ENCODE measurements at regions not wholly inside any gene's neighbourhood (a gene's known extent, or its start where the extent isn't known, plus 50 kb on each side); places are given as distances from the start of the nearest gene placed in this dataset.
"Not testable (repeated sequence)": the region's sequence is repeated elsewhere in the genome, so short reads cannot be mapped to it uniquely, and the experiment has no call there.

- not testable (repeated sequence) for H3K9me3 ChIP-seq (replicated peaks); DNase-seq (ENCODE audit: low read depth in 1 of 2, low spot score in 2 of 2); H3K36me3 ChIP-seq; H3K4me3 ChIP-seq; H3K27ac ChIP-seq; H3K4me1 ChIP-seq (replicated peaks); H3K27me3 ChIP-seq (replicated peaks)
Measured at GRCh38 chr11:67788341-67788695, 113.9 kb upstream of the ALDH3B2 start.

DNA sequence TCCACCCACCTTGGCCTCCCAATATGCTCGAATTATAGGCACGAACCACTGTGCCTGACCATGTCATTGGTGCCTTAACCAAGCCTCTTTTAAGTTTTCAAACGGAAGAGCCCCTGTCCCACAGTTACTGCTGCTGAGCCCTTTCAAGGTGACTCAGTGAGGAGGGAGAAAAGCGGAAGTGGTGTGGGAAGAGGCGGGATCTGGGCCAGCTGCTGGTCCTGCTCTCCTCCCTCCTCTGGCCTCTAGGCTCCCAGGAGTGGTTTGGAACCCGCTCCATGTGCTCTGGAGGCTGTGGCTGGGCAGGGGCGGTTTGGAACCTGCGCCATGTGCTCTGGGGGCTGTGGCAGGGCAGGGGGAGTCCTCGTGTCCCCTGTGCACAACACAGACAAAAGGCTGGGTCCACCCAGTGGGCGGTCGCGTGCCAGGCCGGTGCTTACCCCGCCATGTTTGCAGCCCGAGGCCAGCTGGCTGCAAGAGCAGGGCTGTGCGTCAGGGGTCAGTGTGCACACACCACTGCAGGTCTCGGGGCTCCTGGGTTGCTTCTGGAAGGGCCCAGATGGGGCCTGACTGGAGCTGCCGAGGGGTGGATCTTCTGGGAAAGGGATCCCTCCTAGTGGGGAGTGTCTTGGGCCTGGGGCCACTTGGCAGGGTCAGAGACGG, 113.4 kb upstream of the ALDH3B2 start:
- not testable (repeated sequence) for H3K36me3 ChIP-seq; H3K4me1 ChIP-seq (replicated peaks); H3K27me3 ChIP-seq (replicated peaks); H3K4me3 ChIP-seq; H3K9me3 ChIP-seq (replicated peaks); DNase-seq (ENCODE audit: low read depth in 1 of 2, low spot score in 2 of 2); H3K27ac ChIP-seq

DNA sequence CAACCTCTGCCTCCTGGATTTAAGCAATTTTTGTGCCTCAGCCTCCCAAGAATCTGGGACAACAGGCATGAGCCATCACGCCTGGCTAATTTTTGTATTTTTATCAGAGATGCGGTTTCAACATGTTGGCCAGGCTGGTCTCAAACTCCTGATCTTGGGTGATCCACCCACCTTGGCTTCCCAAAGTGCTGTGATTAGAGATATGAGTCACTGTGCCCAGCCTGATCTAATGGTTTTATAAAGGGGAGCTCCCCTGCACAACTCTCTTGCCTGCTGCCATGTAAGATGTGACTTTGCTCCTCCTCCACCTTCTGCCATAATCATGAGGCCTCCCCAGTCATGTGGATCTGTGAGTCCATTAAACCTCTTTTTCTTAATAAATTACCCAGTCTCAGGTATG, 107.5 kb upstream of the ALDH3B2 start:
- not testable (repeated sequence) for H3K9me3 ChIP-seq (replicated peaks)

DNA sequence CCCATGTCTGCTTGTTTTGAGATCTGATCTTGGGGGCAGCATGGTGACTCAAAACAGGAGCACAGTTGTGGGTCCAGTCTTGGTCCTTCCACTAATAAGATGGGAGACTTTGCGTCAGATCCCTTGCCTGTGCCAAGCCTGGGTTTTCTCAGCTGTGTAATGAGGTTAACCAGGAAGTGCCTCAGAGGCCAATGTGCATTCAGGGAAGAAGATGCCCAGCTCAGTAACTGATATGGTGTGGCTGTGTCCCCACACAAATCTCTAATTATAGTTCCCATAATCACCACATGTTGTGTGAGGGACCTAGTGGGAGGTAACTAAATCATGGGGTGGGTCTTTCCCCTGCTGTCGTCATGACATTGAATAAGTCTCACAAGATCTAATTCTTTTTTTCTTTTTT, 107.1 kb upstream of the ALDH3B2 start:
- H3K4me3 ChIP-seq; H3K4me1 ChIP-seq (replicated peaks); H3K27me3 ChIP-seq (replicated peaks); H3K27ac ChIP-seq; DNase-seq (ENCODE audit: low read depth in 1 of 2, low spot score in 2 of 2); H3K36me3 ChIP-seq; H3K9me3 ChIP-seq (replicated peaks): not testable (repeated sequence)

More for the DNA sequence above, 107.5 kb upstream of the ALDH3B2 start:
- not testable (repeated sequence) for H3K27me3 ChIP-seq (replicated peaks); H3K4me3 ChIP-seq; H3K27ac ChIP-seq; DNase-seq (ENCODE audit: low read depth in 1 of 2, low spot score in 2 of 2); H3K36me3 ChIP-seq; H3K4me1 ChIP-seq (replicated peaks)

GRCh38 chr11:67780056-67780455, 105.6 kb upstream of the ALDH3B2 start:
- no peak for DNase-seq (ENCODE audit: low read depth in 1 of 2, low spot score in 2 of 2)
- no peak overlapping the region for H3K27ac ChIP-seq
- no peaks in the 10 kb centered on the region for H3K4me1 ChIP-seq (replicated peaks)
- peaks cover 10% of the 10 kb centered on the region for H3K27me3 ChIP-seq (replicated peaks)
- H3K36me3 ChIP-seq = no peaks in the 10 kb centered on the region
- no peaks in the 10 kb centered on the region for H3K9me3 ChIP-seq (replicated peaks)
- no peak overlapping the region for H3K4me3 ChIP-seq

GRCh38 chr11:67779189-67779875, 104.9 kb upstream of the ALDH3B2 start:
- not testable (repeated sequence) for H3K36me3 ChIP-seq; DNase-seq (ENCODE audit: low read depth in 1 of 2, low spot score in 2 of 2); H3K27ac ChIP-seq; H3K4me3 ChIP-seq; H3K4me1 ChIP-seq (replicated peaks); H3K9me3 ChIP-seq (replicated peaks)
- peaks cover 12% of the 10 kb centered on the region for H3K27me3 ChIP-seq (replicated peaks)

DNA sequence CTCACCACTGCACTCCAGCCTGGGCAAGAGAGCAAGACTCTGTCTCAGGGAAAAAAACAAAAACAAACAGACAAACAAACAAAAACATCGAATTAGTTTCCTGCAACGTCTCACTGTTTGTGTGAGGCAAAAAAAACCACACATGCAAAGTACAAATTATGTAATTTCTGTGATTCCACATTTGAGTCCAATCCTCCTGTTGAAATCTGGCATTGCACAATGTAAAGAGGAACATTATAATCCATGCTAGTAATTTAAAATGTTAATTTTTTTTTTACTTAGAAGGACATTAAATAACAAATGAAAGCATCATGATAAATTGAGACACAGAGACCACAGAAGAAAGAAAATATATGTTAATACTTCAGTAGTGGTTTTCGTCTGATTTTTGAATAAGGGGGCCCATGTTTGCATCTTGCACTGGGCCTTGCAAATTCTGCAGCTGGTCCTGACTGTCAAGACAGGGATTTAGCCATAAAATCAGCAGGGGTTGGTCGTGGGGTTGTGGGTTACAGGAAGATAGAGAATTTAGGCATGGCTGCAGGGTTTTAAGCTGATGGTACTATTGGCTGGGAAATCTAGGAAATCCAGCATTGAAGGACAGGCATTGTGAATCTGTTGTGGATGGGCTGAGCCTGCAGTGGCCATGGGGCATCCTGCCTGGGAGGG, 102.6 kb upstream of the ALDH3B2 start:
- Histone ChIP-seq H3K27me3 (replicated peaks) (peaks cover 21% of the 10 kb centered on the region), H3K27ac (no peak overlapping the region), H3K4me1 (replicated peaks) (no peaks in the 10 kb centered on the region), H3K9me3 (replicated peaks) (no peaks in the 10 kb centered on the region), H3K4me3 (no peak overlapping the region), H3K36me3 (no peaks in the 10 kb centered on the region)
- DNase-seq (ENCODE audit: low read depth in 1 of 2, low spot score in 2 of 2) = no peak

GRCh38 chr11:67774175-67774574, 99.8 kb upstream of the ALDH3B2 start:
- H3K9me3 ChIP-seq (replicated peaks); H3K36me3 ChIP-seq; H3K27ac ChIP-seq; H3K4me3 ChIP-seq; H3K4me1 ChIP-seq (replicated peaks); DNase-seq (ENCODE audit: low read depth in 1 of 2, low spot score in 2 of 2): not testable (repeated sequence)
- H3K27me3 ChIP-seq (replicated peaks) = peaks cover 21% of the 10 kb centered on the region

GRCh38 chr11:67768001-67768730, 93.7 kb upstream of the ALDH3B2 start:
- not testable (repeated sequence) for H3K4me3 ChIP-seq; H3K27ac ChIP-seq; H3K9me3 ChIP-seq (replicated peaks); H3K27me3 ChIP-seq (replicated peaks); H3K4me1 ChIP-seq (replicated peaks); DNase-seq (ENCODE audit: low read depth in 1 of 2, low spot score in 2 of 2); H3K36me3 ChIP-seq

GRCh38 chr11:67761211-67761610, 86.8 kb upstream of the ALDH3B2 start:
- H3K4me3 ChIP-seq; DNase-seq (ENCODE audit: low read depth in 1 of 2, low spot score in 2 of 2); H3K4me1 ChIP-seq (replicated peaks); H3K36me3 ChIP-seq; H3K27ac ChIP-seq; H3K9me3 ChIP-seq (replicated peaks): not testable (repeated sequence)
- H3K27me3 ChIP-seq (replicated peaks) = peaks cover 18% of the 10 kb centered on the region

DNA sequence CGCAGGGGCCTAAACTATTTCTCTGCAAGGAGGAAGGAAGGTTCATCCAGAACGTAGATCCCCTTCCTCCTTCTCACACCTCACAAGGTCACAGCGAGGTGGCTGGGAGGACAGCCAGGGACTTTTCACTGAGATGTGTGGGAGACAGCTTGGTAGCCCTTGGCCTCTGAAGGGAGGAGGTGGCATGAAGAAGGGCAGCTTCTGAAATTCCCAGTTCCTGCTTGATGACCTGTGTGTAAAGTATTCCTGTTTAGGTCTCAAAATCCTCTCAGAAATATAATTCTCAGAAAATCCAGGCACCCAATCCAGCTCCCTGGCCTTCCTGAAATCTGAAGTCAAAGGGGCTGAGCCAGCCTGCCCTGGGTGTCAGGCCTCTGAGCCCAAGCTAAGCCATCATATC, 84.9 kb upstream of the ALDH3B2 start:
- not testable (repeated sequence) for H3K9me3 ChIP-seq (replicated peaks); DNase-seq (ENCODE audit: low read depth in 1 of 2, low spot score in 2 of 2); H3K4me3 ChIP-seq; H3K4me1 ChIP-seq (replicated peaks); H3K36me3 ChIP-seq; H3K27ac ChIP-seq
- peaks cover 21% of the 10 kb centered on the region for H3K27me3 ChIP-seq (replicated peaks)

DNA sequence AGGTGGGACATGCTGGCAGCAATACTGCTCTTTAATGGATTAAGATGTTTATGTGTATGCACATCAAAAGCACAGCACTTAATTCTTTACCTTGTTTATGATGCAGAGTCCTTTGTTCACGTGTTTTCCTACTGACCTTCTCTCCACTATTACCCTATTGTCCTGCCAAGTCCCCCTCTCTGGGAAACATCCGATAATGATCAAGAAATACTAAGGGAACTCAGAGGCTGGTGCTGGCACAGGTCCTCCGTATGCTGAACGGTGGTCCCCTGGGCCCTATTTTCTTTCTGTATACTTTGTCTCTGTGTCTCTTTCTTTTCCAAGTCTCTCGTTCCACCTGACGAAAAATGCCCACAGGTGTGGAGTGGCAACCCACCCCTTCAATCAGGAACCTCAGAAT, 84.0 kb upstream of the ALDH3B2 start:
- H3K36me3 ChIP-seq; H3K9me3 ChIP-seq (replicated peaks); H3K4me3 ChIP-seq; H3K27ac ChIP-seq; DNase-seq (ENCODE audit: low read depth in 1 of 2, low spot score in 2 of 2); H3K4me1 ChIP-seq (replicated peaks): not testable (repeated sequence)
- H3K27me3 ChIP-seq (replicated peaks) = peaks cover 21% of the 10 kb centered on the region

DNA sequence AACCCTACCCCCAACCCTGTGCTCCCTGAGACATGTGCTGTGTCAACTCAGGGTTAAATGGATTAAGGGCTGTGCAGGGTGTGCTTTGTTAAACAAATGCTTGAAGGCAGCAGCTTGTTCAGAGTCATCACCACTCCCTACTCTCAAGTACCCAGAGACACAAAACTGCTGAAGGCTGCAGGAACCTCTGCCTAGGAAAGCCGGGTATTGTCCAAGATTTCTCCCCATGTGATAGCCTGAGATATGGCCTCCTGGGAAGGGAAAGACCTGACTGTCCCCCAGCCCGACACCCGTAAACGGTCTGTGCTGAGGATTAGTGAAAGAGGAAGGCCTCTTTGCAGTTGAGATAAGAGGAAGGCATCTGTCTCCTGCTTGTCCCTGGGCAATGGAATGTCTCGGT, 83.6 kb upstream of the ALDH3B2 start:
- H3K4me3 ChIP-seq; H3K27ac ChIP-seq; DNase-seq (ENCODE audit: low read depth in 1 of 2, low spot score in 2 of 2); H3K36me3 ChIP-seq; H3K9me3 ChIP-seq (replicated peaks); H3K4me1 ChIP-seq (replicated peaks): not testable (repeated sequence)
- H3K27me3 ChIP-seq (replicated peaks) = peaks cover 21% of the 10 kb centered on the region

GRCh38 chr11:67753820-67754219, 79.4 kb upstream of the ALDH3B2 start:
- DNase-seq (ENCODE audit: low read depth in 1 of 2, low spot score in 2 of 2); H3K4me3 ChIP-seq; H3K27ac ChIP-seq: not testable (repeated sequence)

More at GRCh38 chr11:67753820-67754219, 79.4 kb upstream of the ALDH3B2 start:
- not testable (repeated sequence) for H3K4me1 ChIP-seq (replicated peaks); H3K9me3 ChIP-seq (replicated peaks); H3K36me3 ChIP-seq
- H3K27me3 ChIP-seq (replicated peaks) = peaks cover 12% of the 10 kb centered on the region; the same call in 1 of the 2 replicates

Measured in SJSA1 (cell line).